ENCODE measurements at regions not wholly inside any gene's neighbourhood (a gene's known extent, or its start where the extent isn't known, plus 50 kb on each side); places are given as distances from the start of the nearest gene placed in this dataset.
"Not testable (repeated sequence)": the region's sequence is repeated elsewhere in the genome, so short reads cannot be mapped to it uniquely, and the experiment has no call there.

DNA sequence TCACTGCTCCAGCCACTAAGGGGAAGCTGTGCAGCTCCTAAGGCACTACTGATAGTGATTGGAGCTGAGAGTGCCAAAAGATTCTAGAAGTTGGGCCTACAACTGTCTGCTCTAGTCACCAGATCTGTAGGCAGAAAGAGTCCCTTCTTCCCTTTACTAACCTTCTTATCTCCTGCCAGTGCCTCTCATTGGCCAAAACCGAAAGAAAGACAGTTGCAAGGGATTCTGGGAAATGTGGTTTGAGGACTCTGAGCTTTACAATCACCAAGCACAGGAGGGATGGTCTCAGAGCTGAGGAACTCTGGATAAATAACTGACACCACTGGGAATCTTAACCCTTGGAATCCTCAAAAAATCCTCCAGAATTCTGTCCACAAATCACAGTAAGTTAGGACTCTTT, 615.8 kb downstream of the CCSER2 start:
- 38% methylated on average over 1 of the region's 1 CpG for WGBS
- DNase-seq: no peak
- no peak for ATAC-seq
- no peaks in the 10 kb centered on the region for H3K27me3 ChIP-seq (ENCODE audit: control insufficient read depth, insufficient read depth)
- no peaks in the 10 kb centered on the region for H3K9me3 ChIP-seq (ENCODE audit: control insufficient read depth, low read length)
- H3K27ac ChIP-seq (ENCODE audit: low read length): no peak overlapping the region
- H3K4me3 ChIP-seq (ENCODE audit: low read length): no peak overlapping the region
- no peaks in the 10 kb centered on the region for H3K4me1 ChIP-seq (ENCODE audit: control insufficient read depth, insufficient read depth, low read length)
- intact Hi-C loops (cut with DNase I): no loop called here

DNA sequence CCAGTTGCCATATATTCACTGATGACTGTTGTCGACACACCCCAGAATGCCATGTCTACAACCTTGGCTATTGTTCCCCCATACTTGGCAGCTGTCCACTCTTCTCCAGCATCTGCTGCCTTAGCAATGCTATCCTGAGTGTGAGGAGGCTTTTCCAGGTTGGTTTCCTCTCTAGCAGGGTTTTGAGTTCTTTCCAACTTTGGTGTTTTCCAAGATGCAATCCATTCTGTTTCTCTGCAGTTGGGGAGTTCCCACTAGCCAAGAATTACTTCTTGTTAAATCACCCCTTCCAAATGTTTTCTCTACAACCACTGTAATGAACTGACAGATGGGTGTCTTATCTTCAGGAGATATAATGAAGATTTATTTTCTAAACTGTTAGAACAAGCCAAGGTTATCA, 617.4 kb downstream of the CCSER2 start:
- H3K4me3 ChIP-seq (ENCODE audit: low read length): no peak overlapping the region
- intact Hi-C loops (cut with DNase I): no loop called here
- H3K9me3 ChIP-seq (ENCODE audit: control insufficient read depth, low read length): no peaks in the 10 kb centered on the region
- 63% methylated on average over 1 of the region's 1 CpG for WGBS
- no peaks in the 10 kb centered on the region for H3K27me3 ChIP-seq (ENCODE audit: control insufficient read depth, insufficient read depth)
- ATAC-seq: no peak
- H3K27ac ChIP-seq (ENCODE audit: low read length): no peak overlapping the region
- no peak for DNase-seq
- H3K4me1 ChIP-seq (ENCODE audit: control insufficient read depth, insufficient read depth, low read length): no peaks in the 10 kb centered on the region

DNA sequence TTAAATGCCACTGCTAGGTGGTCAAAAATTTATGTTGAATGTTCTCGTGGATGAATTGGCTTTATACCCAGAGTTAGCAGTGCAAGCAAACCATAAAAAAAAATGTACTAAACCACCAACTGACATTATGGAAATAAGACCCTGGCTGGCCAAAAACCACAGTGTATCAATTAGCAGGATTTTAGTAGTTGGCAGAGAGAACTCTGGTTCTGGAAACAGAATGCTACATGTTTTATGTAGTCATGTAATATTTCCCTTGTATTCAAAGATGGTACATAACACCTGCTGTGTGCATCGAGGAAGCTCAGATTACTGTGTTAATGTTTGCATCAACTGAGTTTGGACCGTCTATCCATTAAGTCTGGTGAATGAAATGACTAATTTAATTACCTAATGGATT, 618.5 kb downstream of the CCSER2 start:
- H3K4me1 ChIP-seq (ENCODE audit: control insufficient read depth, insufficient read depth, low read length): no peaks in the 10 kb centered on the region
- DNase-seq (no peak), ATAC-seq (no peak)
- H3K4me3 ChIP-seq (ENCODE audit: low read length): no peak overlapping the region
- no peaks in the 10 kb centered on the region for H3K27me3 ChIP-seq (ENCODE audit: control insufficient read depth, insufficient read depth)
- H3K9me3 ChIP-seq (ENCODE audit: control insufficient read depth, low read length): no peaks in the 10 kb centered on the region
- WGBS: 71% methylated on average over 3 of the region's 3 CpGs
- no peak overlapping the region for H3K27ac ChIP-seq (ENCODE audit: low read length)
- intact Hi-C loops (cut with DNase I): no loop called here

DNA sequence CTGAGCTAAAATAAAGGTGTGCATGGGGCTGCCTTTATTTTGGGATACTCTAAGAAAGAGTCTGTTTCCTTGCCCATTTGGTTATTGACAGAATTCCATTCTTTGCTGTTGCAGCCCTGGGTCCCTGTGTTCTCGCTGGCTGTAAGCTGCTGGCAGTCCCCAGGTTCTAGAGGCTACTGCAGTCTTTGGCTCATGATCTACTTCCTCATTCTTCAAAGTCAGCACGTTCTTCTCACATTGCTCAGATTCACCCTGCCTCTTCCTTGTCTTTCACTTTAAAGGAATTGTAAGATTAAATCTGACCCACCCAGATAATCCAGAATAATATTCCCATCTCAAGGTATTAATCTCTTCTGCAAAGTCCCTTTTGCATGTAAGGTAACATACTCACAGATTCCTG, 620.3 kb downstream of the CCSER2 start:
- no peaks in the 10 kb centered on the region for H3K9me3 ChIP-seq (ENCODE audit: control insufficient read depth, low read length)
- H3K4me3 ChIP-seq (ENCODE audit: low read length): no peak overlapping the region
- intact Hi-C loops (cut with DNase I): no loop called here
- DNase-seq: no peak
- no peak overlapping the region for H3K27ac ChIP-seq (ENCODE audit: low read length)
- H3K27me3 ChIP-seq (ENCODE audit: control insufficient read depth, insufficient read depth): no peaks in the 10 kb centered on the region
- 24% methylated on average over 2 of the region's 2 CpGs for WGBS
- no peaks in the 10 kb centered on the region for H3K4me1 ChIP-seq (ENCODE audit: control insufficient read depth, insufficient read depth, low read length)
- no peak for ATAC-seq

DNA sequence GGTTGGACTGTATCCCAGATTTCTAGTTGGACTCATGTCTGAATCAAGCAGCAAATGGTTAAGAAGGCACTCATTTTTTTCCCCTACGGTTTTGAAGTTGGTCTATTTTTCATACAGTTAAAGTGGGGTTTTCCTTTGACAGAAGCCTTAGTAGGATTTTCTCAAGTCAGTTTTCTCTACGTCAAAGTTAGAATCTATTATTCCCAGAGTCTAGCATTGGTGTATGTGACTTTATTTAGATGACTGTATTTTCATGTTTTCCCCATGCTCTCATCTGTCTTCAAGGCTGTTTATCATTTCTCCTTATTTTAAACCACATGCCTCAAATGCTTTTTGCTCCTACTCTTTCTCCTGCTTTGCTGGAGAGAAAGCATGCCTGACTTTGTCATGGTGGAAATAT, 623.2 kb downstream of the CCSER2 start:
- no peaks in the 10 kb centered on the region for H3K4me1 ChIP-seq (ENCODE audit: control insufficient read depth, insufficient read depth, low read length)
- intact Hi-C loops (cut with DNase I): no loop called here
- H3K4me3 ChIP-seq (ENCODE audit: low read length): no peak overlapping the region
- no peak overlapping the region for H3K27ac ChIP-seq (ENCODE audit: low read length)
- no peaks in the 10 kb centered on the region for H3K9me3 ChIP-seq (ENCODE audit: control insufficient read depth, low read length)
- H3K27me3 ChIP-seq (ENCODE audit: control insufficient read depth, insufficient read depth): no peaks in the 10 kb centered on the region
- ATAC-seq (no peak), DNase-seq (no peak)
- WGBS: 55% methylated on average over 2 of the region's 2 CpGs

DNA sequence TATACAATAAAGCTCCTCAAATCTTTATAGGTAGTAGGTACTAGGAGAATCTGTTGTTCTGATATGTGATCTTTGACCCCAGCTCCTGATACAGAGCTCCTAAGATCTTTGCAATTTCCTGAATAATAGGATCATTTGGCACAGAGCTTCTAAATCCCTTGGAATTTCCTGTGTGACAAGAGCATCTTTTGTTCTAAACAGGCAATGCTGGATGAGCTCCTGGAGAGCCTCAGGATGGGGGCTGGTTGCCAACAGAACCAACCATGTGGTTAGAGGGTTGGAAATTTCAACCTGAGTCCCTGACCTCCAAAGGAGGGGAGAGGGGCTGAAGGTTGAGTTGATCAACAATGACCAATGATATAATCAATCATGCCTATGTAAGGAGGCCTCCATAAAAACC, 629.0 kb downstream of the CCSER2 start:
- H3K27me3 ChIP-seq (ENCODE audit: control insufficient read depth, insufficient read depth): no peaks in the 10 kb centered on the region
- no peak overlapping the region for H3K27ac ChIP-seq (ENCODE audit: low read length)
- H3K9me3 ChIP-seq (ENCODE audit: control insufficient read depth, low read length): no peaks in the 10 kb centered on the region
- intact Hi-C loops (cut with DNase I): no loop called here
- ATAC-seq: no peak
- no peak overlapping the region for H3K4me3 ChIP-seq (ENCODE audit: low read length)
- no peaks in the 10 kb centered on the region for H3K4me1 ChIP-seq (ENCODE audit: control insufficient read depth, insufficient read depth, low read length)
- no peak for DNase-seq

DNA sequence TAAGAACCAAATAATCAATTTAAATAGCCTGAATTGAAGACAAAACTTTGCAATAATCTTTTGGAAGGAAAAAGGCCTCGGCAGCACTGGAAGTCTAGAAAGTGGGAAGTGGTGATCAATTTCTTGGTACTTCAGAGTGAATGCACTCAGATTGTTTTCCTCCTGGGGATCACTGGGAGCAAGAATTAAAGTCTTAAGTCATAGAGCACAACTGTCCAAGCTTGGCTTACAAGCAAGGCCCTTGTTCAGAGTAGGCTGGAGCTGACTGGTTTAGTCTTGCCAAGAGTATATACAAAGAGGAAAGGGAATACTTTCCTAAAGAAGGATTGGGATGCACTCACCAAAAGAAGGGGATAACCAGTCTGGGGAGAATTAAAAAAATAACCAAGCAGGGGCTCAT, 637.1 kb downstream of the CCSER2 start:
- ATAC-seq (no peak), DNase-seq (no peak)
- intact Hi-C loops (cut with DNase I): no loop called here
- no peak overlapping the region for H3K27ac ChIP-seq (ENCODE audit: low read length)
- 57% methylated on average over 1 of the region's 1 CpG for WGBS
- no peak overlapping the region for H3K4me3 ChIP-seq (ENCODE audit: low read length)
- H3K9me3 ChIP-seq (ENCODE audit: control insufficient read depth, low read length): no peaks in the 10 kb centered on the region
- H3K27me3 ChIP-seq (ENCODE audit: control insufficient read depth, insufficient read depth): no peaks in the 10 kb centered on the region
- no peaks in the 10 kb centered on the region for H3K4me1 ChIP-seq (ENCODE audit: control insufficient read depth, insufficient read depth, low read length)

DNA sequence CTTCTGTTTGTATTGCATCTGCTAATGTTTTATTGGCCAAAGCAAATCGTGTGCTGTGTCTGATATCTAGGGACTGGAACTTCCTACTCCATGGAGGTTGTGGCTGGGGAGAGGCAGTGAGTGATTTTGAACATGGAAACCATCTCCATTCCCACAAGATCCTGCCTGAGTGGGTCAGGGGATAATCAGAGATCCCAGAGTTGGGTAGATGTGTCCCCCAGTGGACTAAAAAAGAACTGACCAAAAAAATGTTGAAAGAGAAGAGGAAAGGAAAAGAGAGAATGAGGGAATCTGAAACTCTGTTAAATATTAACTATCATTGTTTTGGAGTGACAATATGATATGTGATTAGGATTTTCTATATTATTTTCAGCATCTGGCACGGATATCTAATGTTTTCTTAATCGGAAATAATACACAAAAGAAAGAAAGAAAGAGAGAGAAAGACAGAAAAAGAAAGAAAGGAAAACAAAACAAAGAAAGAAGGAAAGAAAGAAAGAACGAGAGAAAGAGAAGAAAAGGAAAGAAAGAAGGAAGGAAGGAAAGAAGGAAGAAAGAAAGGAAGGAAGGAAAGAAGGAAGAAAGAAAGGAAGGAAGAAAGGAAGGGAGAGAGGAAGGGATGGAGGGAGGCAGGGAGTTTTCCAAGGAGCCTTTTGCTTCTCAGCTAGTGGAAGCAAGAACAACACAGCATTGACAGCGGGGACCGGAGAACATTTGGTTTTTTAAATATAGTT, 638.5 kb downstream of the CCSER2 start:
- 67% methylated on average over 6 of the region's 6 CpGs for WGBS
- no peak for ATAC-seq
- DNase-seq: no peak
- intact Hi-C loops (cut with DNase I): no loop called here
- H3K4me1 ChIP-seq (ENCODE audit: control insufficient read depth, insufficient read depth, low read length): no peaks in the 10 kb centered on the region
- no peak overlapping the region for H3K4me3 ChIP-seq (ENCODE audit: low read length)
- no peaks in the 10 kb centered on the region for H3K9me3 ChIP-seq (ENCODE audit: control insufficient read depth, low read length)
- H3K27me3 ChIP-seq (ENCODE audit: control insufficient read depth, insufficient read depth): no peaks in the 10 kb centered on the region
- no peak overlapping the region for H3K27ac ChIP-seq (ENCODE audit: low read length)

DNA sequence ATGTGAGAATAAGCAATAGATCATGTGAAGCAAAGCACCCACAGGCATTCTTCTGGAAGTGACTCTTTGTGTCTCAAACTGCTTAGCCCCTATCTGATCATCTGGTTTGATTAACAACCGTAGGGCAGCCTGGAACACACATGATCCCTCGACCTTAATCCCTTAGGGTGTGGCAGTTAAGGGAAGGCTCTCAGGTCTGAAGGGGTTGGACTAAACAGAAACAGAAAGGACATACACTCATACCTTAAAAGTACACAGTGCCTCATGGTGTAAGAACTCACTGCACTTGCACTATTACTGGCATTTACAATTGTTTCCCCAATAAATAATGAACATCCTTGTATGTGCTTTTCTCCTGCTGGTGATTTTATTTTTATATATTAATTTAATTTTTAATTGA, 640.9 kb downstream of the CCSER2 start:
- H3K4me3 ChIP-seq (ENCODE audit: low read length); H3K27ac ChIP-seq (ENCODE audit: low read length); ATAC-seq; intact Hi-C loops (cut with DNase I); H3K9me3 ChIP-seq (ENCODE audit: control insufficient read depth, low read length); H3K4me1 ChIP-seq (ENCODE audit: control insufficient read depth, insufficient read depth, low read length); H3K27me3 ChIP-seq (ENCODE audit: control insufficient read depth, insufficient read depth); DNase-seq: not testable (repeated sequence)
- WGBS: 66% methylated on average over 2 of the region's 2 CpGs

DNA sequence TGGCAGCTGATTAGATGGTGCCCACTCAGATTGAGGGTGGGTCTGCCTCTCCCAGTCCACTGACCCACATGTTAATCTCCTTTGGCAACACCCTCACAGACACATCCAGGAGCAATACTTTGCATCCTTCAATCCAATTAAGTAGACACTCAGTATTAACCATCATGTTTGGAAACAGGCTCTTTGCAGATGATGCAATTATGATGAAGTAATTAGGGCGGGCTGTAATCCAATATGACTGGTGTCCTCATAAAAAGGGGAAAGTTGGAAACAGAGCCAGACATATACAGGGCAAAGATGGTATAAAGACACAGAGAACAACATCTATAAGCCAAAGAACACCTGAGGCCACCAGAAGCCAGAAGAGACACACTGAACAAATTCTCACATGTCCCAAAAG, 658.6 kb downstream of the CCSER2 start:
- Histone ChIP-seq H3K4me1 (ENCODE audit: control insufficient read depth, insufficient read depth, low read length) (no peaks in the 10 kb centered on the region), H3K27me3 (ENCODE audit: control insufficient read depth, insufficient read depth) (no peaks in the 10 kb centered on the region), H3K9me3 (ENCODE audit: control insufficient read depth, low read length) (no peaks in the 10 kb centered on the region), H3K4me3 (ENCODE audit: low read length) (no peak overlapping the region), H3K27ac (ENCODE audit: low read length) (no peak overlapping the region)
- DNase-seq (no peak), ATAC-seq (no peak)
- 71% methylated on average over 1 of the region's 1 CpG for WGBS
- intact Hi-C loops (cut with DNase I): no loop called here

DNA sequence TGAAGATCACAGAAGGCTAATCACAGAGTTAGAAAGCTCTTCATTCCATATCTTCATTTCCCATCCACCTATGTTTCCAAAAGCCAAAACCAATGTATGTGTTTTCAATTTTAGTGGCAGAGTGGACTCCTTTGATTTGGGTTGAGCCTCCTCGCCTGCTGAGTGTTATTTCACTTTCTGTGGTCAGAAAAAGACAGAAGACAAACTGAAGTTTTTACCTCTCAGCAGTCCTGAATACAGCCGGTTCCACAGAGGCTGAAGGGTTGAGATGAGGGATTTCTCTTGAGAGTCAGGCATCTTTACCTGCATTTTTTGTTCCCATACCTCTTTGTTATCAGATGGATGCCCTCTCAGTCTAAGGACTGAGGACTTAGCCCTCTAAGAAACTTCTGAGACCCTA, 659.6 kb downstream of the CCSER2 start:
- Histone ChIP-seq H3K9me3 (ENCODE audit: control insufficient read depth, low read length) (no peaks in the 10 kb centered on the region), H3K27ac (ENCODE audit: low read length) (no peak overlapping the region), H3K4me3 (ENCODE audit: low read length) (no peak overlapping the region), H3K4me1 (ENCODE audit: control insufficient read depth, insufficient read depth, low read length) (no peaks in the 10 kb centered on the region), H3K27me3 (ENCODE audit: control insufficient read depth, insufficient read depth) (no peaks in the 10 kb centered on the region)
- DNase-seq (no peak), ATAC-seq (no peak)
- WGBS: 77% methylated on average over 2 of the region's 2 CpGs
- intact Hi-C loops (cut with DNase I): no loop called here

DNA sequence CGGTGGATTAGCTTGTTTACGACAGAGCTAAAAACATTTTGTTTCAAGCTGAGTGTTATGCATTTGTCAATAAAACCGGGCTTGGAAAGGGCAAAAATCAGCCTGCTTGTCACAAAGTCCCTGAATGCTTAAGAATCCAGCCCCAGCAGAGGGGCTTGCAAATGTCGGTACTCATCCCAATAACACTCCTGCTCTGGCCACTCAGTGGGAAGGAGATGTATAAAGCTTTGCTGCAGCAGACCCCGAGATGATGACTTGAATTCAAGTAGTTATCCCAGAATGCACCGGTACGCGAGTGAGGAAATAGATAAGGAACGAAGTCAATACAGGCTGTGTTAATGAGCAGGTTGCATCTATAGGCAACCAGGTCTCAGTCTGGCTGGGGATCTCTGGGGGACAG, 662.3 kb downstream of the CCSER2 start:
- no peaks in the 10 kb centered on the region for H3K27me3 ChIP-seq (ENCODE audit: control insufficient read depth, insufficient read depth)
- no peaks in the 10 kb centered on the region for H3K4me1 ChIP-seq (ENCODE audit: control insufficient read depth, insufficient read depth, low read length)
- ATAC-seq (no peak), DNase-seq (no peak)
- WGBS: 44% methylated on average over 9 of the region's 9 CpGs
- H3K4me3 ChIP-seq (ENCODE audit: low read length): no peak overlapping the region
- H3K27ac ChIP-seq (ENCODE audit: low read length): no peak overlapping the region
- H3K9me3 ChIP-seq (ENCODE audit: control insufficient read depth, low read length): no peaks in the 10 kb centered on the region
- intact Hi-C loops (cut with DNase I): no loop called here

Data from right cardiac atrium (tissue), 5 donors.